GM12878 (cell line): ENCODE measurements at regions not wholly inside any gene's neighbourhood (a gene's known extent, or its start where the extent isn't known, plus 50 kb on each side); places are given as distances from the start of the nearest gene placed in this dataset.

Experiments
- ATAC-seq: fragments of 200-7000 bp; cut with Tn5 transposase; 3 replicates; pipeline ENCODE4 v1.9.1; 2020; ENCODE audit warnings: mild to moderate bottlenecking, moderate library complexity
- BruUV-seq: library from RNA; stranded (reverse); fragments of 400-500 nt; replicated peaks from 2 replicates; lab custom pipeline; 2021; lab: Mats Ljungman, UMichigan
- CTCF ChIA-PET: fragments of 300-600 bp; sonication (Branson Sonifier 250); formaldehyde crosslinking; extraction: SDS; loops from one replicate; lab custom pipeline; 2021; ENCODE audit warnings: inconsistent platforms; lab: Yijun Ruan, JAX
- POLR2A ChIA-PET: fragments of 350-600 bp; formaldehyde crosslinking; extraction: SDS; loops from one replicate; lab custom pipeline; 2021; ENCODE audit warnings: inconsistent platforms; lab: Charles Lee
- RAD21 ChIA-PET: fragments of 300-600 bp; sonication (Branson Sonifier 250); formaldehyde crosslinking; loops from one replicate; lab custom pipeline; 2023; ENCODE audit warnings: antibody characterized with exemption; ENCODE audit not compliant: unreplicated experiment; lab: Charles Lee
- SMC1A ChIA-PET: fragments of 300-600 bp; sonication (Branson Sonifier 250); formaldehyde crosslinking; loops from one replicate; lab custom pipeline; 2023; ENCODE audit not compliant: unreplicated experiment, uncharacterized antibody; lab: Charles Lee
- DNase-seq: peaks from one replicate; pipeline ENCODE4 v3.0.0-alpha.2; 2011; ENCODE audit warnings: low read depth, low spot score
- FAIRE-seq: peaks from 3 replicates; lab custom pipeline; 2011; peaks lifted over from hg19 to GRCh38; lab: Jason Lieb, UNC
- H2AFZ ChIP-seq: 2 replicates; pipeline ENCODE4 v1.6.0; 2011; ENCODE audit warnings: low read depth, low read length, control low read depth; ENCODE audit not compliant: control insufficient read depth
- H3K27ac ChIP-seq: 2 replicates; pipeline ENCODE4 v1.5.1; 2011; ENCODE audit warnings: control low read depth; ENCODE audit not compliant: control insufficient read depth, insufficient read depth
- H3K27me3 ChIP-seq, 2 experiments: replicated peaks in 1 of 2; 2 replicates each; pipeline versions ENCODE4 v1.6.0 to v1.6.1; 2011; ENCODE audit warnings: low read length in 1 of 2; ENCODE audit not compliant: control insufficient read depth in 2 of 2, insufficient read depth in 2 of 2
- H3K36me3 ChIP-seq, 2 experiments: 2 replicates each; pipeline ENCODE4 v1.5.1; 2011; ENCODE audit warnings: low read length in 1 of 2; ENCODE audit not compliant: control insufficient read depth in 2 of 2, insufficient read depth in 2 of 2
- H3K4me1 ChIP-seq: 2 replicates; pipeline ENCODE4 v1.6.1; 2011; ENCODE audit warnings: mild to moderate bottlenecking, low read length, moderate library complexity, mixed read lengths; ENCODE audit not compliant: control insufficient read depth, insufficient read depth
- H3K4me2 ChIP-seq: 2 replicates; pipeline ENCODE4 v1.6.0; 2011; ENCODE audit warnings: control low read depth; ENCODE audit not compliant: control insufficient read depth, insufficient read depth
- H3K4me3 ChIP-seq: fragments of 200-600 bp; sonication (generic); 2 replicates; pipeline ENCODE4 v1.5.1; 2016
- H3K79me2 ChIP-seq: 2 replicates; pipeline ENCODE4 v1.6.0; 2011; ENCODE audit warnings: low read length; ENCODE audit not compliant: control insufficient read depth, insufficient read depth
- H3K9ac ChIP-seq: 2 replicates; pipeline ENCODE4 v1.8.0; 2011; ENCODE audit warnings: low read length, control low read depth, mixed read lengths; ENCODE audit not compliant: control insufficient read depth, insufficient read depth
- H3K9me3 ChIP-seq: replicated peaks from 3 replicates; pipeline ENCODE4 v1.5.1; 2011; ENCODE audit warnings: mild to moderate bottlenecking, low read length; ENCODE audit not compliant: control insufficient read depth, insufficient read depth
- H4K20me1 ChIP-seq: 2 replicates; pipeline ENCODE4 v1.6.0; 2011; ENCODE audit not compliant: control insufficient read depth, insufficient read depth
- ASH2L ChIP-seq: fragments of 300-600, 200-600 bp; sonication (generic); IDR thresholded peaks from 2 replicates; pipeline ENCODE4 v1.6.1; 2017; ENCODE audit warnings: low read depth, mild to moderate bottlenecking, borderline replicate concordance
- FOS ChIP-seq: IDR thresholded peaks from 3 replicates; pipeline ENCODE4 v1.6.1; 2011; ENCODE audit warnings: borderline replicate concordance; ENCODE audit not compliant: insufficient read length; ENCODE audit errors: extremely low read depth
- IRF4 ChIP-seq: IDR thresholded peaks from 2 replicates; pipeline ENCODE4 v1.6.1; 2011; ENCODE audit warnings: low read depth, low read length
- KLF5 ChIP-seq: fragments of 450-650 bp; IDR thresholded peaks from 2 replicates; pipeline ENCODE4 v1.6.1; 2014; ENCODE audit warnings: mild to moderate bottlenecking; ENCODE audit not compliant: partially characterized antibody
- NFYB ChIP-seq: IDR thresholded peaks from 2 replicates; pipeline ENCODE4 v1.6.1; 2011; ENCODE audit warnings: low read depth, mild to moderate bottlenecking, low read length, improper control_type of control experiment, moderate library complexity; ENCODE audit not compliant: insufficient read depth
- SMAD1 ChIP-seq: fragments of 450-650 bp; IDR thresholded peaks from 2 replicates; pipeline ENCODE4 v1.6.1; 2018; ENCODE audit warnings: mild to moderate bottlenecking, low read depth; ENCODE audit not compliant: partially characterized antibody
- SUPT20H ChIP-seq: IDR thresholded peaks from 2 replicates; pipeline ENCODE4 v1.6.1; 2011; ENCODE audit warnings: low read depth, mild to moderate bottlenecking, low read length, moderate library complexity, borderline replicate concordance; ENCODE audit not compliant: control insufficient read depth
- WGBS: methylation state at CpG from one replicate; pipeline ENCODE4 v1.1.6; 2016; ENCODE audit warnings: low lambda C conversion rate; ENCODE audit not compliant: insufficient replicate concordance, insufficient coverage; ENCODE audit errors: missing lambda C conversion rate; 5-methylcytosine and 5-hydroxymethylcytosine counted together
- in situ Hi-C: fragments of 300-500 bp; cut with MboI; formaldehyde crosslinking; loops from 9 replicates; pipeline ENCODE4 v1.14.3; 2018; ENCODE audit warnings: mixed read lengths
- intact Hi-C: fragments of 100-400 bp; cut with micrococcal nuclease; formaldehyde crosslinking; loops from one replicate; pipeline ENCODE4 v1.14.2; 2022; ENCODE audit not compliant: unreplicated experiment
- TF ChIP-seq, protein P1 (sequence below): IDR thresholded peaks from 2 replicates; pipeline ENCODE4 v1.6.1; 2011; ENCODE audit warnings: borderline replicate concordance, low read depth, mild to moderate bottlenecking, moderate library complexity, mixed read lengths, low read length; ENCODE audit not compliant: insufficient read depth; ENCODE audit errors: extremely low read length
- TF ChIP-seq, protein P2 (sequence below): fragments of 450-650 bp; IDR thresholded peaks from 2 replicates; pipeline ENCODE4 v1.6.1; 2017; ENCODE audit warnings: low read depth, mild to moderate bottlenecking, moderate library complexity
- TF ChIP-seq, protein P3 (sequence below): fragments of 450-650 bp; formaldehyde crosslinking; IDR thresholded peaks from 2 replicates; pipeline ENCODE4 v1.5.0; 2022; ENCODE audit warnings: mild to moderate bottlenecking, missing genetic modification characterization
- TF ChIP-seq, protein P4 (sequence below): IDR thresholded peaks from 2 replicates; pipeline ENCODE4 v1.6.1; 2012; ENCODE audit warnings: low read depth, low read length, improper control_type of control experiment

DNA sequence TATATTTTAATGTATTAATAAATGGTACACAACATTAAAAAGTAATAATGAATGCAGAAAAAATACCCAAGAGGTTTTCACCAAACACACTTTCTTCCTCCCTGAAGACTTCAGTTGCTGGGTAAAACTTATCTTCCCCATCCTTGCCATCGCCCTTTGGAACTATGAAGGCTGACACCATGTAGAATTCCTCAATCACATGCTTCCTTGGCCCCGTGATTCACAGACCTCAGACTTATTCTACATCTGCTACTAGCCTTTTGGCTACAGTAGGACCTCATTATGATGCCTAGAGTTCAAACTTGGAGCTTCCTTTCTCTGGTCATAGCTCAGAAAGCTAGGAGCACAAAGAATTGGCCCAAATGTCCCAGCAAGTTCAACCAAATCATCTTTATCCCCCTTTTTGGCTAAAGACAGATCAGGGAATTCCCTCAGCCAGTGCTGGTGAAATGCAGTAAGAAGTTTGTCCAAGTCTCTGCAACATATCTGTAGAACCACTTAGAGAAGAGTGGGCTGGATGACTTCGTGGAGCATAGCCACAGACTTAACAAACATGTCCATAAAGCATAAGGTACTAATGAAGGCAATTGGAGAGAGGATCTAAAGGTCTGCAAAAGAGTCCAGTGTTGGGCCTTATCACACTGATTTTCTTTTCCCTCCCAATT is 253.5 kb downstream of the SEC61B start:
- intact Hi-C loops (no loop called here), in situ Hi-C loops (no loop called here)
- Histone ChIP-seq H3K4me3 (no peak overlapping the region), H3K27ac (no peak overlapping the region), H3K27me3 (no peaks in the 10 kb centered on the region), H3K79me2 (no peaks in the 10 kb centered on the region), H3K9me3 (no peaks in the 10 kb centered on the region), H4K20me1 (no peaks in the 10 kb centered on the region), H3K9ac (no peak overlapping the region), H3K4me1 (peaks cover 5% of the 10 kb centered on the region; the same call in 1 of the 2 replicates), H2AFZ (no peak overlapping the region), H3K36me3 (no peaks in the 10 kb centered on the region), H3K4me2 (no peak overlapping the region)
- no peak for FAIRE-seq
- 3% methylated on average over 3 of the region's 3 CpGs for WGBS
- SMC1A ChIA-PET, result interaction anchor here (1.2 kb wide), 1 partner anchor 291 kb away, joined by 4 read pairs; no protein-coding TSS in a partner anchor
- POLR2A ChIA-PET, result no interaction called here
- CTCF ChIA-PET, result no interaction called here
- TF ChIP-seq, protein P1, sequence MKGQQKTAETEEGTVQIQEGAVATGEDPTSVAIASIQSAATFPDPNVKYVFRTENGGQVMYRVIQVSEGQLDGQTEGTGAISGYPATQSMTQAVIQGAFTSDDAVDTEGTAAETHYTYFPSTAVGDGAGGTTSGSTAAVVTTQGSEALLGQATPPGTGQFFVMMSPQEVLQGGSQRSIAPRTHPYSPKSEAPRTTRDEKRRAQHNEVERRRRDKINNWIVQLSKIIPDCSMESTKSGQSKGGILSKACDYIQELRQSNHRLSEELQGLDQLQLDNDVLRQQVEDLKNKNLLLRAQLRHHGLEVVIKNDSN, result no peak
- TF ChIP-seq NFYB, result no peak
- TF ChIP-seq, protein P2, sequence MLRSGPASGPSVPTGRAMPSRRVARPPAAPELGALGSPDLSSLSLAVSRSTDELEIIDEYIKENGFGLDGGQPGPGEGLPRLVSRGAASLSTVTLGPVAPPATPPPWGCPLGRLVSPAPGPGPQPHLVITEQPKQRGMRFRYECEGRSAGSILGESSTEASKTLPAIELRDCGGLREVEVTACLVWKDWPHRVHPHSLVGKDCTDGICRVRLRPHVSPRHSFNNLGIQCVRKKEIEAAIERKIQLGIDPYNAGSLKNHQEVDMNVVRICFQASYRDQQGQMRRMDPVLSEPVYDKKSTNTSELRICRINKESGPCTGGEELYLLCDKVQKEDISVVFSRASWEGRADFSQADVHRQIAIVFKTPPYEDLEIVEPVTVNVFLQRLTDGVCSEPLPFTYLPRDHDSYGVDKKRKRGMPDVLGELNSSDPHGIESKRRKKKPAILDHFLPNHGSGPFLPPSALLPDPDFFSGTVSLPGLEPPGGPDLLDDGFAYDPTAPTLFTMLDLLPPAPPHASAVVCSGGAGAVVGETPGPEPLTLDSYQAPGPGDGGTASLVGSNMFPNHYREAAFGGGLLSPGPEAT, result no peak
- TF ChIP-seq SUPT20H, result no peak
- TF ChIP-seq, protein P3, sequence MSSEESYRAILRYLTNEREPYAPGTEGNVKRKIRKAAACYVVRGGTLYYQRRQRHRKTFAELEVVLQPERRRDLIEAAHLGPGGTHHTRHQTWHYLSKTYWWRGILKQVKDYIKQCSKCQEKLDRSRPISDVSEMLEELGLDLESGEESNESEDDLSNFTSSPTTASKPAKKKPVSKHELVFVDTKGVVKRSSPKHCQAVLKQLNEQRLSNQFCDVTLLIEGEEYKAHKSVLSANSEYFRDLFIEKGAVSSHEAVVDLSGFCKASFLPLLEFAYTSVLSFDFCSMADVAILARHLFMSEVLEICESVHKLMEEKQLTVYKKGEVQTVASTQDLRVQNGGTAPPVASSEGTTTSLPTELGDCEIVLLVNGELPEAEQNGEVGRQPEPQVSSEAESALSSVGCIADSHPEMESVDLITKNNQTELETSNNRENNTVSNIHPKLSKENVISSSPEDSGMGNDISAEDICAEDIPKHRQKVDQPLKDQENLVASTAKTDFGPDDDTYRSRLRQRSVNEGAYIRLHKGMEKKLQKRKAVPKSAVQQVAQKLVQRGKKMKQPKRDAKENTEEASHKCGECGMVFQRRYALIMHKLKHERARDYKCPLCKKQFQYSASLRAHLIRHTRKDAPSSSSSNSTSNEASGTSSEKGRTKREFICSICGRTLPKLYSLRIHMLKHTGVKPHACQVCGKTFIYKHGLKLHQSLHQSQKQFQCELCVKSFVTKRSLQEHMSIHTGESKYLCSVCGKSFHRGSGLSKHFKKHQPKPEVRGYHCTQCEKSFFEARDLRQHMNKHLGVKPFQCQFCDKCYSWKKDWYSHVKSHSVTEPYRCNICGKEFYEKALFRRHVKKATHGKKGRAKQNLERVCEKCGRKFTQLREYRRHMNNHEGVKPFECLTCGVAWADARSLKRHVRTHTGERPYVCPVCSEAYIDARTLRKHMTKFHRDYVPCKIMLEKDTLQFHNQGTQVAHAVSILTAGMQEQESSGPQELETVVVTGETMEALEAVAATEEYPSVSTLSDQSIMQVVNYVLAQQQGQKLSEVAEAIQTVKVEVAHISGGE (CRISPR knock-in tag), result no peak
- no peak for TF ChIP-seq ASH2L
- TF ChIP-seq KLF5, result no peak
- TF ChIP-seq SMAD1, result no peak
- TF ChIP-seq IRF4, result no peak
- no peak for TF ChIP-seq FOS
- TF ChIP-seq, protein P4, sequence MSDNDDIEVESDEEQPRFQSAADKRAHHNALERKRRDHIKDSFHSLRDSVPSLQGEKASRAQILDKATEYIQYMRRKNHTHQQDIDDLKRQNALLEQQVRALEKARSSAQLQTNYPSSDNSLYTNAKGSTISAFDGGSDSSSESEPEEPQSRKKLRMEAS, result no peak
- BruUV-seq, result no TSS peak
- RAD21 ChIA-PET, result no interaction called here
- no peak for DNase-seq
- no peak for ATAC-seq
